Hippocampal formation (tissue), 2 donors: ENCODE measurements at regions not wholly inside any gene's neighbourhood (a gene's known extent, or its start where the extent isn't known, plus 50 kb on each side); places are given as distances from the start of the nearest gene placed in this dataset.
A peak's percentile ranks its signal among the peaks of the same experiment; 100 is the strongest.

Experiments
- DNase-seq, 2 donors: peaks; one replicate each; lab custom pipeline; 2025; lab: John Stamatoyannopoulos, UW

DNA sequence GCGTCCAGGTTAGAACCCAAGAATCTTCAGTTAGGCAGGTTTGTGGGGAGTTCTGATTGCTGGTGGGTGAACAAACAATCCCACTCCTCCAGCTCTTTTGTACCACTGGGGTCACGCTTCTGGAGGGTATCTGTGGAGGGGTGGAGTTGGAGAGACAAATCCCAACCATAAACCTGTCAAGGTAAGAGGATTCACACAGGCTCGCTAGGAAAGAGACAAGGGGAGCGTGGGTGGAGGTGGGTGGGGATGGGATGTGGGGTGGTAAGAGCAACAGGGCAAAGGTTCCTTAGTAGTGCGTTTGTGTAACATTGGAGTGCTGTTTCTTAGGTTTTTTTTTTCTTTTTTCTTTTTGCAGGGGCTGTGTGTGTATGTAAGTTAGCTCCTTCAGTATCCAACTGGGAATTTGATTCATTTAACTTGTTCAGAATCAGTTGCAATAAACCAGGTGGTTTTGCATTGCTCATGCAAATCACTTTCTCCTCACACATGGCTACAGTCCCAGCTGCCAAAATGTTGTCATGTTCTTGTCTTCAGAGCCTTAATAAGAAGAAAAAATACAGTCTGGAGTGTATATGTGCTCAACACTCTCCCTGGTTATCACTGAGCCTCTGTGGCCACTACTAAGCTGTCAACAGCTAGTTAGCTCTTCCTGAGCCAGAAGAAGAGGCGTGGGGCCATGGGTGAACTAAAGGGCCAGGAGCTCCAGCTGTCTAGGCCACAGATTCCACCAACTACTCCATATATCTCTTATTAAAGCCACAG, 164.0 kb upstream of the RAD23B start:
- DNase-seq: no peak

DNA sequence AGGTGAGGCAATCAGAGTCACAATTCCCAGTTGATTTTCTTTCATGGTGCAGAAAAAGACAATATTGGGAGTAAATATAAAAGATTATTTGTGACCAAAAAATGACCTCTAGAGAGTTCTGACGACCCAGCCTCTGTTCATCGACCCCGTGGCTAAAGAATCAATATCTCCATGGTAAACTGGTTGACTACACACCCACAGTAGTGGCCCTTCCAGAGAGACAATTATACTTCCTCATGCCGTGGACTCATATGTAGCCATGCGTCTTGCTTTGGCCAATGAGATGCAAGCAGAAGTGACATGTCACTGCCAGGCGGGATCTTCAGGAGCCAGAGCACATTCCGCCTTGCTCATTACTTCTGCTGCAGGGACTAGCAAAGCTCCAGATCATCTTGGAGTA, 163.3 kb upstream of the RAD23B start:
- no peak for DNase-seq

DNA sequence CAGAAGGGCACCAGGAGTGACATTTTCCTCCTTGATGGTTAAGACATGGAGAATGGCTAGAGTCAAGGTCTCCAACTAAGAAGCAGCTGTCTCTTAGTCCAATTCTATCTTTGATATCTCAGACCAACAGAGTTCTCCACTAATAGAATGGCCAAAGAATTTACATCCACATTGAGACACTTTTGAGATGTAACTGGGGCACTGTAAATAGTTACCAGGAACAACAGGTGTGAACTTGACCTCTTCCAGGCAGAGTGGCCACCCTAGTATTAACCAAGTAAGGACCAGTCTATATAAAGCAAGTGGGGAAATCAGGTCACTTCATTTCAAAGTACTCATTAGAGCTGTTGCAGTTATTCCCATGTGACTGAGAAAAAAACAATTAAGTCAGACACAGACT, 159.7 kb upstream of the RAD23B start:
- no peak for DNase-seq

DNA sequence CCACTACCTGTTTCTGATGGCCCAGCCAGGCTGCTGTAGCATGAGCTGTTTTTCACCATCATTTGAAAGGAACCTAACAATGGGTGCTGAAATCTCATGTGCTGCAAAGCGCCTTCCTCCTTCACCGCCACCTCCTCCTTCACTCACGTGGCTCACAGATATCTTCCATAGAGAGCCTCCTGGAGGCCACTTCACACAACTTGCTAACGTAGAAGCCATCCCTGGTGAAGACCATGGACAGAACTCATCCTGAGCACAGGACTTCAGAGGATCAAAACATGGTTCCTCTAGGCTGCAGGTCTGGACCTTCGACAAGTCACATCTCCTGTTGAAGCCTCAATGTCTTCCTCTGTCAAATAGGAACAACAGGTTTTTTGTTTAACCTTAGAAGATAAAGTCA, 155.5 kb upstream of the RAD23B start:
- no peak for DNase-seq

DNA sequence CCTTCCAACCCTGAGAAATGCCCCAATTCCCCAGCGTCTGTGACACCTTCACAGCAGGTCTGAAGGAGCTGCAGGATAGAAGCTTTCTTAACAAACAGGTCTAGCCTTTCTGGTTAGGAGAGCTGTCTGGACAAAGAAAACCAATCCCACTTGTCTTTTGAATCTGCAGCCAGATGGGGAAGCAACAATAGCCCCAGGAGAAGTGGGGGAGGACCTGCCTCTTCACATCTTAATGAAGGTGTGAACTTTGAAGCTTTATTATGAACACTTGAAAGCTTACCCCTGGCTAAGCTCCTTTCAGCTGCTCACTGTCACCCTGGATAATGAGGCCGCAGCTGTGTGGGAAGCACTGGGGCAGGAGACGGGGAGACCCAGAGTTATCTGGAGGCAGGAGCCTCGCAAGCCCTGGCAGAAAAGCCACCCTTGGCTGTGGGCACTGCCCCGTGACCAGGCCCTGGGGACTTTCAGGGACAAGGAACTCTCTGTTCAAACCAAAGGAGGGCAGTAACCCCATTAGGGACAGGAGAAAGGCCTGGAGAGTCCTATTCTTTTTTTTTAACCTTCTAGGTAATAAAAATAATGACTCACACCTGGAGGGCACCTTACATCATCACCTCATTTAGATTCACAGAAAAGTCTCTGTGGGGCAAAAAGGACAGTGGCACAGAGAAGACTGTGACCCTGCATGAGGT, 151.8 kb upstream of the RAD23B start:
- no peak for DNase-seq

DNA sequence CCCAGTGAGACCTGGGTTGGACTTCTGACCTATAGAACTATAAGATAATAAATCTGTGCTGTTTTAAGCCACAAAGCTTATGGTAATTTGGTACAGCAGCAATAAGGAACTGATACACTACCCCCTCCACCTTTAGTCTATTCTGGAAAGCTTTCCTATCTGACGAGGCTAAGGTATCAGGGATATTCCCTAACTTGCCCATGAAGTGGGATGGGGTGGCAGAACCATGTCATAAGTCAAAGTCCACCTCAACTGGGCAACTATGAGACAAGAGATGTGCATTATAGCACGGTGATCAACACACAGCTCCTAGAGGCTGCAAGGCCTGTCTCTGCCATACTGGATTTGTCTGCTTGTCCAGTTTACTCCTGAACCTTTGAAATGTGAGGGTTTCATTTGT, 146.8 kb upstream of the RAD23B start:
- DNase-seq: no peak

DNA sequence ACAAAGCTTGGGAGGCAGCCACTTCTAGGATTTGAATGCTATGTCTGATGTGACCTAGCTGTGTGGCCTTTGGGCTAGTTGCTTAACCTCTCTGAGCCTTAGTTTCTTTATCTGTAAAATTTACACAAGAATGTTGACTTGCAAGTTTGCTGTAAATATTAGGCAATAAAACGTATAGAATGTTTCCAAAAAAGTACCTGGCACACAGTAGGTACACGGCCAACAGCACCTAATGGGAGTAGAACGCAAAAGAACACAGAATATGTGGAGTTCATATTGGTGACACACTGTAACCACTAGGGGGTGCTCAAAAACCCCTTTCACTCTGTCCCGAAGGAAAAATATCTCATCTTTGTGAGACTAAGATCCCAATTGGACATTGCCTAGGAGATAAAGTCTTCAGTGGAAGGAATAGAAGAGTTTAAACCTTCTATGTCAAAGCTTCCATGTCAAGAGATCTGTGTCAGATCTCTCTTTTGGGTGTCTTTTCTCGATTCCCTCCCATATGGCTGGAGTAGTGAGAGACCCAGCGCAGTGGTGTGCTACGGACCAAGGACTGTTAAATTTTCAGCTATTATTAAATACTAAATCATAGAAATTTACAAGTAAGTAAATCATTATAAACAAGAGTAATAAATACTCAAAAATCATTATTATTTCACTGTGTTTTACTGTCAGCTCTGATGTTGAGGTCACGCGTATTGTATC, 145.4 kb upstream of the RAD23B start:
- no peak for DNase-seq

DNA sequence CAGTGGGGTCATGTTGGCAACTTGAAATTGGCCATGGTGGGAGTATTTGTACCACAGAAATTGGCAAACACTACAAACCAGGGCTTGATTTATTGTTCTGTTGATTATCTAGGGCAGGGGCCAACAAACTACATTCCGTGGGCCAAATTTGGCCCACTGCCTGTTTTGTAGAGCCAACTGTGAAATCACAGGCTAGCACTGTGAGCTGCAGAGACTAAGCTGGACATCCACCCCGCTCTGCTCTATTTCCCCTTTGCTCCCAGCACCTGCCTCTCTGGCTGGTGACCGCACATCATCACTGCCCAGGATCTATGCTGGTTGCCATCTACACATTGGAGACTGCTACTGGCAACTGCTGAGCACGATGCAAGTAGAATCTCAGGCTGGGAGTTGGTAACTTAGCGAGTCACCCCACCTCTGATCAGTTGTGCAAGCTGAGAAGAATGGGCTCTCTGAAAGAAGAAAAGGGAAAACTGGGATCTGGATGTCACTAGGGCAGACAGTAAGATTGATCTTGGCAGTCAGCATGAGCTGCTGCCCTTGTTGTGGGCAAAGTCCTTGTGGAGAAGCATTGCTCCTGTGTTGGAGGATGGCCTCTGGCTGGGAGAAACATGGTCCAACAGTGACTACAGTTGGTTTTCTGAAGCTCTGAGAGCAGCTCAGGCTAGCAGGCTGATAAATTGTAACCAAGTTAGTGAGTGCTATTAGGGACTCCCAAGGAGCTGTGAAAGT, 144.7 kb upstream of the RAD23B start:
- DNase-seq: no peak

DNA sequence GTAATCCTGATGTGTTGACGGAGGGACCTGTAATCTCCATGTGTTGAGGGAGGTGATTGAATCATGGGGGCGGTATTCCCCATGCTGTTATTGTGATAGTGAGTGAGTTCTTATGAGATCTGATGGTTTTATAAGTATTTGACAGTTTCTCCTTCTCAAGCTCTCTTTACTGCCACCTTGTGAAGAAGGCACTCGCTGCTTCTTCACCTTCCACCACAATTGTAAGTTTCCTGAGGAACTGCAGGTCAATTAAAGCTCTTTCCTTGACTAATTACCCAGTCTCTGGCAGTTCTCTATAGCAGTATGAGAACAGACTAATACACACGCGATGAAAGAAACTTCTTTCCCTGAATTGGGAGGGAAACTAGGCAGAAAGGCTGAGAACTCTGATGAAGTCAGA, 141.1 kb upstream of the RAD23B start:
- DNase-seq: no peak

DNA sequence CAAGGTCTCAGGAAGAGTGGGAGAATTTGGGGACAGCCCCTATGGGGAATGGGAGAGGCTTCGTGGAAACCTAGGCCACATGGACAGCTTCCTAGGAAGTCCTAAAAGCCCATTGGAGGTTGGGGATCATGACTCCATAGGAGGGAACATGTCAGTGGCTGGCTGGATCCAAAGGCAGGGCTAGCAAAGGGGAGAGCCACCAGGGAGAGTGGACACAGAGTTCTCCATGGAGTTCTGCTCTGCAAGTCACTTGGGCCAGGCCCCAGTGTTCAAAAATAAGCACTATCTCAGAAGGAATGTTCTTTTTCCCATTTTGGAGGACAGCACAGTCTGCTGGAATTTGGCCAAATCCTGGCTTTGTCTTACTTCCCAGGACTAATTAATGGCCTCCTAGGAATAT, 140.6 kb upstream of the RAD23B start:
- DNase-seq: no peak

DNA sequence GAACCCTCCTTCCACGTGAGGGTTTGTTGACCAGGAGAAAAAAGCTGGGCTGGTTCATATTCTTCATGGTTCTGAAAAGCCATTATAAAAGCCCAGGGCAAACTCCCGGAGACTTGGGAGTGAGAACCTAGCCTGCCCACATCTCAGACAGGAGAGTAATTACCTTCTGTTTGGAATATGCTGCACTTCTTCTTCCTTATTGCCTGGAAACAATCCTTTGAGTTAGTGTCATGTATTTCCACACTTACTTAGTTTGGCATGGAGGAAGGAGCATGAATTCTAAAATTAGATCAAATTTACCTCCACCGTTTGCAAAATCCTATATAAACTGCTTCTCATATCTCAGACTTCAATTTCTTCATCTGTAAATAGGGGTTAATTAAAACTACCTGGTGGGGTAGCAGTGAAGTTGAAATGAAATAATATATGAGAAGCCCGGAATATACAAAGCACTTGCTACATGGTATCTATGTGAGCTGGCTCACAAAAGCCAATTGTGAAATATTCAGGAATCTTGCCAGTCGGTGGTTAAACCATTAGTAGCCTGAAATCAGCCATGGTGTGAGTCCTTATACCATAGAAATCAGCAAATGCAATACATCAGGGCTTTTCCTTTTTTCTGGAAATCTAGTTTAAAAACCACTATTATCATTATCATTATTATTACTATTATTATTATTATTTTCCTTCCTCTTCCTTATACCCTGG, 140.0 kb upstream of the RAD23B start:
- DNase-seq: no peak

DNA sequence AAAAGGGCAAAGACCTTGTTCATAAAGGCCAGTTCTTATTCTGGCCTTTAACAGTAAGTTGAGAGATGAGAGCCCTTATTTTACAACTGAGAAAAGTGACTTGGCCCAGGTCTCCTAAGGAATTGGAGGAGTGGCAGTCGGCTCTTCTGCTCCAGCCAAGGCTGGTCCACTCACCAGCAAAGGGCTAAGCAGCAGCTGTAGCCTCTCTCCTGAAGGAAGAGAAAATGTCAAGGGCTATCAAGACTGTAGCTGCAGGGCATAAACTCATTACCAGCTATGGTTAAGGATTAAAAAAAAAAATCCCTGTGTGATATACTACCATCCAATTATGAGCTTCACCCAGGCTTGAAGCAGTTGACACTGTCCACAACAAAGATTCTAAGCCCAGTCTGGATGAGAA, 138.6 kb upstream of the RAD23B start:
- DNase-seq: no peak

DNA sequence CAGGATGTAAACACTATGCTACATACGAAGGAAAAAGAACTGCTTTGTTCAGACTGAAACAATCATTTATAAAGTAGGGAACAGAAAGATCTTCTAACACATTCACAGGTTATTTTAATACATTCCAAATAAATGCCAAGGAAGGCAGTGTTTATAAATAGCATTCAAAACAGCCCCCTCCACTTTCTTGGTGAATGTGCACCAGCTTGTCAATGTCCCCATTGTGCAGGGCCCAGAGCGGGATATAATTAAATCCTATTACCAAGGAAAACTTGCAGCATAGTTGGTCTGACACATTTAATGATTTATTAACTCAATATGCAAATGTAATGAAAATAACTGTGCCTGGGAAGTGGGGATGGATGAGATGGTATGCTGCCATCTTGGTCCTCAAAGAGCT, 135.9 kb upstream of the RAD23B start:
- DNase-seq: no peak

DNA sequence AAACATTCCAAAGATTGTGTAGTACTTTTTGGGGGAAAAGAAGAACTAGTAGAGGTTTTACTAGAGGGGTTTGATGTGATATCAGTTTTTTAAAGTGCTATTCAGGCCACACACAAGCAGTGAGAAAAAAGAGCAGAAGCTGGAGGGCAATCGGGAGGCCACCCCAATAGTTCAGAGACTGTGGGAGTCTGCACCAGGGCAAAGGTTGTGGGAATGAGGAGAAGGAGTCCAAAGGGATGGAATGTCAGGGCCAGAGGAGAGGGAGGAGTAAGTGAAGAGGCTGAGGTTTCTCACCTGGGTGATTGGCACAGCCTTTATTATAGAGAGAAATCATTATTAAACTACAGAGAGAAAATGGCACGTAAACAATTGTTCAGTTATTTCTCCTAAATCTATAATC, 134.9 kb upstream of the RAD23B start:
- DNase-seq: no peak

DNA sequence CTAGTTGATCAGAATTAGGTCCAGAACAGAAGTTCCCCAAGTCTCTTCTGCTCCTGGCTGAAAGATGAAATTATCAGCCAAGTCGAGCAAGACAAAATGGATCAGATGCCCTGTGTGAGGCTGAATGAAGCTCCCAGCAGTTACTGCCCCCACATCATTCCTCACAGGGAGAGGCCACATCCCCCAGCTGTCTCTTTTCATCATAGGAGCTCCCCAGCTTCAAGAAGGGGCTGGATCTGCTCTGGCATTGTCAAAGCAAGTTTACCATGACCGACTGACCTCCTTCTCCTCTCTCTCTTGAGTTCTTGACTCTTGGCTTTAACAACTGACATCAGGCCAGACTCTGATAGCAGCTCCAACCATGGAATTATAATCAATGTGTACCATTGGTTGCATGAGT, 133.3 kb upstream of the RAD23B start:
- DNase-seq: no peak

DNA sequence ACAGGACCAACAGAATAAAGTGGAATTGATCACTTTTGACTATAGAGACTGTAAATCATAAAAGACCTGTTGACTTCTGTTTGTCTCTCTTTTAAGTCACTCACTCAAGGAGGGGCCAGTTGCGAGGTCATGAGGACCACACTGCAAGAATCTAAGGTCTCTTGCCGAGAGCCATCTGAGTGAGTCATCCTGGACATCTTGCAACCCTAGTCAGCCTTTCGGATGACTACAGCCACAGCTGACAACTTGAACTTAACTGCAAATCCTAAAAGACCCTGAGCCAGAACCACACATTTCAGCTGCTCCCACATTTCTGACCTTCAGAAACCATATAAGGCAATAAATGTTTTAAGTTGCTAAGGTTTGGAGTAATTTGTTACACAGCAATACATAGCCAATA, 129.7 kb upstream of the RAD23B start:
- DNase-seq: no peak

DNA sequence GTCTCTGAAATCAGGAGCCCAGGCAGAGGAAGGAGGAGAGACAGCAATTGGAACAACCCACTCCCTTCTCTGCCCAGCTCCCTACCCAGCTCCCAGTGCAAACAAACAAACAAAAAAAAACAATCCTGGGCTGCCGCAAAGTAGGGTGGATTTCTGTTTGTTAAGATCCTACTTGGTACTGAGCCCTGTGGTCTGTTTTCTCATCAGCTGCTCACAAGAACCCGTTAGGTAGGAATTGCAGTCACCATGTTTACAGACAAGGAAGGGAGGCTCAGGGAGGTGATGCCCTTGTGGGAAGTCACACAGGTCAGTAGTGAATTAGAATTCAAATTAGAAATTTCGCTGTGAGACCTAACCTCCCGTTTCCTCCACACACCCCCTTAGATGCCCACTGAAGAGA, 128.8 kb upstream of the RAD23B start:
- no peak for DNase-seq

DNA sequence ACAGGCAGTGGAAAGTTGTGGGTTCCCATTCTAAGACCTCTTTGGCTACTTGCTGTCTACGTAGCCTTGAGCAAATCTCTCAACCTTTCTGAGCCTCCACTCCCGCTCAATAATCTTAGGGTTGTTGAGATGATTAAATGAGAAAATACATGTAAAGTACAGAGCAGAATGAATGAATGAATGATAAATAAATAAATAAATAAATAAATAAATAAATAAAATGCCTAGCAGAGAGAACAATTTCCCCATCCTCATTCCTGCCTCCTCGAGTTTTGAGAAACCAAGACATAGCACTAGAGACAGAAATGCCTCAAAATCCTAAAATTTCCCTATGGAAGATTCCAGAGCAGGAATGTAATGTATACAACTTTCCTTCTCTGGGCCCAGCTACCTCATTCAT, 128.3 kb upstream of the RAD23B start:
- no peak for DNase-seq

DNA sequence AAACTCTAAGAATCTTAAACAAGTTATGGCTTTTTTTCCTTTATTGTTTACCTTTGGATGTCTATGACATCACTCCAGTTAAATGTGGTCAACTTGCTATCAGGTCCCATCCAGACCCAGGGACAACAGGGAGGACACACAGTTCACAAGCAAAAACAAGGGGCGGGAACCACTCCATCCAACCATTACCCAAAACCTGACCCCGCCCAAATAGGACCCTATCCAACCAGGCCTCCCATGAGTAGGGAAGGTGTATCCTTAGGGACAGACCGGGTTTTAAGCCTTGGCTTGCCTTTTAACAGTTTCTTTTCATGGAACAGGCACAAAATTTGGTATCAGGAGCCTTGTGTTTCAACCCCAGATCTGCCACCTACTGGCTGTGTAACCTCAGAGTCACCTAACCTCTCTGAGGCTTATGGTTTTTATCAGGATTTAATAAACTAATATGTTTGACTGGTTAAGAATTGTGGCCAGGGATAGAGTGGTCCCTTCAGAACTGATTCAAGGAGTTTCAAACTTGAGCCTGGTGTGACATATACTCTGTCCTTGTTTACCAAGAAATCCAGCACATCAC, 127.7 kb upstream of the RAD23B start:
- no peak for DNase-seq

DNA sequence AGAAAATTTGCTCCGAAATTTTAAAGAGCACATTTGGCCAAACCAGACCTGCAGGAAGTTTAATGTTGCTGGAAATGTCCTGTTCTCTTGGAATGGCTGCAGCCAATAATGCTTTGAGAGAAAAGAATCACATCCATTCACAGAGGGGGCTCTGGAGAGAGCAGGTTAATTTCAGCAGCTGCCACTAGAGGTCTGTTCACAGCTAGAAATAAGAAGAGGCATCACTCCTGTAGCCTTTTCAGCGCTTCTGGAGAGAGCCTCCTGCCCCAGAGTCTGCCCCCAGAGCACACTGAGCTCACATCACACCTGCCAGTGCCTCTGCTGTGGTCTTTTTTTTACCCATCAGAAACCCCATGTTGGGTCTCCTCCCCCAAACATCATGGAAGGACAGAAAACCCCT, 124.8 kb upstream of the RAD23B start:
- DNase-seq: peak in 1 of 2 donors; percentile 31

DNA sequence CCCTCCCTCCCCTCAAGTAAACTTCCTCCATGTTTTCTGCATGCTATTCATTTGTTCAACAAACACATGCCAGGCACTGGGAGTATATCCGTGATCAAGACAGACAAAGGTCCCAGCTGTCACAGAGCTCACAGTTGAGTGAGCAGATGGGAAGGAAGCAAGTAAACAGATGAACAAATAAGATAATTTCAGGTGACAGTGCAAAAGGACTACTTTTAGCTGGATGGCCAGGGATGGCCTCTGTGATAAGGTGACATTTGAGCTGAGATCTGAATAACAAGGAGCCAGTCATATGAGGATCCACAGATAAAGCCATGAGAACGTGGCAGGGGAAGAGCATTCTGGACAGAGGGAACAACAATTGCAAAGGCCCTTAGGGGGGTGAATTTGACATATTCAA, 121.7 kb upstream of the RAD23B start:
- no peak for DNase-seq

DNA sequence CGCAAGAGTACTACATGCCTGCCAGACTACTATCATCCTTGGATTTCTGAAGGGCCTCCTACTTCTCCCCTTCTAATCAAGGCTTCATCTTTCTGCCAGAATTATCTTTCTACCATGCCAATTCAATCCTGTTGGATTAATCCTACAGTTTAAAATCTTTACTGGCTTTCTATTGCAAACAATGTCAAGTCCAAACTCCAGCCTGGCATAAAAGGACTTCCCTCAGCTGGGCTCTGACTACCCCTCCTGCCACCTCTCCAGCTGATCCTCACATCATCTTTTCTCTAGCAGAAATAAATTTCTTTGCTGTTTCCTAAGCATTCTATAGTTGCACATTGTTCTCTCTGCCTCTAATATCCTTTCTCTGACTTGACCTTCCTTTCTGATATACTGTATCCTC, 119.7 kb upstream of the RAD23B start:
- no peak for DNase-seq
